Superior temporal gyrus (tissue), 1 donor: ENCODE measurements at regions not wholly inside any gene's neighbourhood (a gene's known extent, or its start where the extent isn't known, plus 50 kb on each side); places are given as distances from the start of the nearest gene placed in this dataset.
"Not testable (repeated sequence)": the region's sequence is repeated elsewhere in the genome, so short reads cannot be mapped to it uniquely, and the experiment has no call there.

Experiments
- DNase-seq: peaks from one replicate; pipeline ENCODE4 v3.0.0-alpha.2; 2016; ENCODE audit errors: extremely low spot score

DNA sequence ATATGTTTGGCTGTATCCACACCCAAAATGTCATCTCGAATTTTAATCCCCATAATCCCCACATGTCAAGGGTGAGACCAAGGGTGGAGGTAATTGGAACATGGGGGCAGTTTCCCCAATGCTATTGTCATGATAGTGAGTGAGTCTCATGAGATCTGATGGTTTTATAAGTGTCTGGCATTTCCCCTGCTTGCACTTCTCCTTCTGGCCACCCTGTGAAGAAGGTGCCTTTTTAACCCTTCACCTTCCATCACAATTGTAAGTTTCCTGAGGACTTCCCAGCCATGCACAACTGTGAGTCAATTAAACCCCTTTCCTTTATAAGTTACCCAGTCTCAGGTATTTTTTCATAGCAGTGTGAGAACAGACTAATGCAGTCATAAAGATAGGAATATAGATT is 216.7 kb upstream of the SSTR1 start:
- no peak for DNase-seq

DNA sequence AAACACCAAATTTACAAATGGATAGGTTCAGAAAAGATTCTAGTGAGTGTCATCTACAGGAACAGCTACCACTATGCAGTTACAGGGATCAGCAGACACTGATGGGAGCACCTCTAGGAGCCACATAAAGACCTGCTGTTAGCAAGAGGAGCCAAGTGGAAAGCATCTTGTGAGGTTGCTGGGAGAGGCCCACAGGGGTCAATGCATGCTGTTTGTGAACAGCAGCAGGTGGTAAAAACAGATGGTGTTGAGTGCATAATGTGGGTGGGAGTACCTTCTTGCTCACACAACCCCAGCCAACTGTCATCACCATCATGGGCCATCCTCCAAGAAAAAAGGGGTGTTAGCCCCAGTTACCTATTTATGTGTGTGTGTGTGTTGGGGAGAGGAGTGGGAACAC is 215.2 kb upstream of the SSTR1 start:
- DNase-seq = no peak

DNA sequence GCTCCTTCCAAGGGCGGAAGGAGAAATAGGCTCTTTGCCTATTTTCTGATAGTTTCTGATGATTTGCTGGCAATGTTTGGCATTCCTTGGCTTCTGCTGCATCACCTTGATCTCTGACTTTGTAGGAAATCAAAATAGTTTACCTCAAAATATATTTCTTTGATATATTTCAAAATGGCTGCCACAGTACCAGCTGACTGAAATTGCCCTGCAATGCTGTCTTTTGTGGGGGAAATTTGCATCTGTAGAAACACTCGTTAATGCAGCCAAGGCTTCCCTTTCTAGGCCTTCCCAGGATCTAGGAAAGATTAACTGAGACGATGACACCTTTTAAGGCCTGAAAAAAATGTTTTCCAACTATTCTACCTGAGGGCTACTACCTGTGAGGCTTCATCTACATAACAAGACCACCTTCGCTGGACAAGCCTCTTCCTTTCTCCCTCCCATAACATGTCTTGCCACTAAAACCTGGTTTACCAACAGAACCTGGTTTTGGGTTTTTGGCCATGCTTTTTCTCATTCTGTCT is 212.8 kb upstream of the SSTR1 start:
- DNase-seq = no peak

DNA sequence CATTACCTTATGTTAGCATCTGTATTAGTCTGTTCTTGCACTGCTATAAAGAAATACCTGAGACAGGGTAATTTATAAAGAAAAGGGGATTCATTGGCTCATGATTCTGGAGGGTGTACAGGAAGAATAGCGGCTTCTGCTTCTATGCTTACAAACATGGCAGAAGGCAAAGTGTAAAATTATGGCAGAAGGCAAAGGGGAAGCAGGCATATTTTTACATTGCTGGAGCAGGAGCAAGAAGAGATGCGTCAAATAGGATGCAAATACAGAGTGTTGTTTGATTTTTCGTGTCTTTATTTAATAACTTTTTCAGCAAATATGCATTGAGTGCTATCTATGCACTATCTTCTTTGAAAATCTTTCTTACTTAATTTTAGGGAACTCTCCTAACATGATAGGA is 210.7 kb upstream of the SSTR1 start:
- DNase-seq = no peak

DNA sequence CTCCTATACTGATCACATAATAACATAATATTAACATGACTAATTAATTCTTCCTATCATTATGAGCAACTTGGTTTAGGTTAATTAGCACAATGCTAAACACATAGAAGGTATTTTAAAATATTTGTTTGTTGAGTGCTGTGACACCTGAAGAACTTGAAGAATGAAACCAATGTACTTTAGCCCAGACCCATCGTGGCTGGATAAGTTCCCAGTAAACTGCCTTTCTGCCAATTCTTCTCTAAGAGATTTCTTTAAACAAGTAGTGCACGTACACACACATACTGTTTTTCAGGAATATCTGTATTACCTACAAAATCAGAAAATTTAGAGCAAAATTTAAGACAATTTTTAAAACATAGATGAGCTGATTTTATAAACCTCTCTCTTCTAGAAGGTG is 207.4 kb upstream of the SSTR1 start:
- no peak for DNase-seq

DNA sequence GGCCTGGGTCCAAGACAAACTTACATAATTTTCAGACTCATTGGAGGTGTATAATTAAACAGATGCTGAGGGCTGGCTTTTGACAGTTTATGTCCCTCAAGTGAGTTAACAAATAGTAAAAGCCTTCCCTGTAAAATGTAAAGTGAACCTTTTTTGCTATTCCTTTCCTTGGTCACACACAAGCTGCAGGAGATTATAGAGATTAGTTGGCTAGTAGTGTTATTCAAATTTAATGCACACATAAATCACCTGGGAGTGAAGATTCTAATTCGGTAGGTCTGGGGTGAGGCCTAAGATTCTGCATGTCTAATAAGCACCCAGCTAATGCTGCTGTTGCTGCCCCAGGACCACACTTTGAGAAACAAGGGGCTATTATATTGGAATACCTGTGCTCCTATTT is 206.2 kb upstream of the SSTR1 start:
- DNase-seq = no peak

DNA sequence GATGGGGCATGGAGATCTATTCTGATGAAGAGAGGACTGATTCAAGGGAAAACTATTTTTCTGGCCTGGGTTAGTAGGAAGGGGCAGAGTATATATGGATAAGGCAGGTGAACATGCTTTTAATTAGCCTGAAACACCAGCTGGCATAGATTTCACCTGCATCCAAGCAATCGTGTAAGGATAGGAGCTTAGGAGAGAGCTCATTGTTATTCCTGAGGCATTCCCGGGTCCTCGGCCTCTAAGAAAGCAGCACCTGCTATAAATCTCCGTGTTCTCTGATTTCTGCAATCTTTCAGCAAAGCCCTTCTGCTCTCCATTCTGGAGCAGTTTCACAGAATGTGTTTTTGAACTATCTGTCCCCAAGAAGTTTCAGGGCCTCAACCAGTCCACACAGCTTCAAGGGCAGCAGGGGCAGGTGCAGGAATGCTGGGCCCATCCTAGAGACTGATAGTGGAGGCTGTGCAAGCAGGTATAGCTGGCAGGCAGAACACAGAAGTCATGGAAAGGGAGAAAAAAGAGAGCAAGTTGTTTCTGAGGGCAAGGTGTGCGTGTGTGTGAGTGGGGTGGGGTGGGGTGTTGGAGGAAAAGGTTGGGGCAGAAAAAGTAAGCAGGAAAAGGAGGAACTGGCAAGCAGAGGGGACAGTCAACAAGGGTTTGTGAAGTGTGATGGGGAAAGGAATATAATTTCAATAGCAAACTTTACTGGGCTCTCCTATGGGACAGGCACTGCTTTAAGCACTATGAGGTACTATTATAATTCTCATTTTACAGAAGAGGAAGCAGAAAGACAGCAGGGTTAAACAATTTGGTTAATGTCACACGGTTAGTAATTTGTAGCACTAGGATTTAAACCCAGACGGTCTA is 203.7 kb upstream of the SSTR1 start:
- DNase-seq = no peak

DNA sequence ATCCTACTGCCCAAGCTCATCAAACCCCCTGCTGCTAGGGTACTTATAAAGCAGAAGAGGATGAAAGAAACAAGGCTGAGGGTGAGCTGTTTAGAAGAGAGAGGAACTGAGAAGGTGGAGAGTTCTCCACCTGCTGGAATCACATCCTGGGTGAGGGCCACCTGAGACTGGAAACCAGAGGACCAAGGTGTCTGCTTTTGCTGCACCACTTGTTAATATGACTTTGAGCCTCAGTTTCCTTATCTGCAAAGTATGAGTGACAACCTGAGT is 203.2 kb upstream of the SSTR1 start:
- DNase-seq = no peak

DNA sequence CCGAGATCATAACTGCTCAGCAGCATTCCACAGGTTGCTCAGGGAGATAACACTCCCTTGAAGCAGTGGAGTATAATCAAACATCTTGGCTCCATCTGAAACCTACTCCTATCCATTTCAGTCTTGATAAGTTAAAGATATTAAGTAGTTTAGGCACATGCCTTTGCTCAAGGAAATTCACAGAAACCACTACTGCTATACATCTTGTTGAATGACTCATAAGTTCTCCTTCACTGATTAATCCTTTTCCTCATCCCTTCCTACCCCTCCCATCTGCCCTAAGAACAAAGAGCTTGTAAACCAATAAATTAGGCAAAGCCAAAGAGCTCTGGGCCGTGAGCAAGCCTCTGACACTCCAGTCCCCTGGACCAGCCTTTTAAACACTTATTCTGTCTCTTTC is 196.5 kb upstream of the SSTR1 start:
- DNase-seq = not testable (repeated sequence)

DNA sequence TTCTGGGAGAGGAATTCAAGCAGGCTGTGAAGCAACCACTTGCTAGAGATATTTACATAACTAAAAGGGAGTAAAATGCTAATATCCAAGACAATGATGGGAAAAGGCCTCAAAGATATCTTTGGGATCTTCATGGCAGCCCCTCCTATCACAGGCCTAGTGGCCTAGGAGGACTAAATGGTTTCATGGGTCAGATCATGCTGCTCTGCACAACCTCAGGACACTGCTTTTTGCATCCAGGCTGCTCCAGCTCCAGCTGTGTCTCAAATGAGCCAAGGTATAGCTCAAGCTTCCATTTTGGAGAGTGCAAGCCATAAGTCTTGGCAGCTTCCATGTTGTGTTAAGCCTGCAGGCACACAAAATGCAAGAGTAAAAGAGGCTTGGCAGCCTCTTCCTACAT is 195.6 kb upstream of the SSTR1 start:
- DNase-seq = no peak

DNA sequence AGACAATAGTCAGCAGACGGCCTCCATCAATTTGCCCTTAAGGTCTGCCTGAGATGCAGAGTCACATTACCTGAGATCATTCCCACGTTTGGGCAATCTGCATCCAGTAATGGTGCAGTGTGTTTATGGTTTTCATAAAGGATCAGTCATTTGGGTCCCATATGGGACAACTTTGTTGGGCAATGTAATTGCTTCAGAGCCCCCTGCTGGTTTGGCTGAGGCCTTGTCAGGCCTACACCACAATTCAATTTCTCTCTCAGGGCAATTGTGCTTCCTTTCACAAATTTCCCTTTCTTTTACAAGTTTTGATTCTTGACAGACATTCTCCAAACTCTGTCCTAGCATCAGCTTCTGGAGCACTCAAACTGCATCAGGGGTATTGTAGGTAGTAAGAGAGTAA is 191.2 kb upstream of the SSTR1 start:
- DNase-seq = no peak

DNA sequence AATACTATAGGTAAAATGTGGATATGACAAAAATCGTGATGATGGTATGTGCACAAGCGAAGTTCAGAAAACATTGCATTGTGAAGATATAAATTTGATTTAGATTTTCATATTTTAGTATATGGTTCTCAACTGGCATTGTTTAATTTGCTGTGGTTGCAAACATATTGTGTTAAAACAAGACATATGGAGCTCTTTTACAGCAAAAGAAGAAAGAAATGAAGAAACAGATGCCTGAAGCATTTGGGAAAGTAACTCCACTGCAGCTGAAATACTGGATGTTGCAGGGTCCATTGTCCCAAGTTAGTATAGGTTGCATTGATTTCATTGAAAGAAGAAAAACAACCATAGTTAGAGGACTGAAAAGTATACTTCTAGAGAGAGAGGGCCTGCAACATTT is 185.8 kb upstream of the SSTR1 start:
- peak; percentile 18 for DNase-seq

DNA sequence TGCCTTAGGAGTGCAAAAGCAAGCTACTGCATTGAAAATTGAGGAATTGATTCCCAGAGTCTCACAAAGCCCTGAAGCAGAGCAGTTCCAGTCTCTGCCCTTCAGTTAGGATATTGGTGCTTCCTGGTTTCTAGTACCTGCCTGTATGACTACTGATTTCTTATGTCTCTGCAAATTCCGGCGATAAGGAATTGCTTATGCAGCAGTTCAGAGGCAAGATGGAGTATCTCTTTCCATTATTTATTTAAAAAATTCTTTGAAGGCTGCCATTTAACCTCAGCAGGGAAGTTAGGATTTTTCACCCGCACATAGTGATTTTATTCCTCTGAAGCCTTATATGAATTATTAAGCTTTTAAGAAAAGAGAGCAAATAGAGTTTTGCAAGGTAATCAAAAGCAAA is 184.9 kb upstream of the SSTR1 start:
- DNase-seq = no peak

DNA sequence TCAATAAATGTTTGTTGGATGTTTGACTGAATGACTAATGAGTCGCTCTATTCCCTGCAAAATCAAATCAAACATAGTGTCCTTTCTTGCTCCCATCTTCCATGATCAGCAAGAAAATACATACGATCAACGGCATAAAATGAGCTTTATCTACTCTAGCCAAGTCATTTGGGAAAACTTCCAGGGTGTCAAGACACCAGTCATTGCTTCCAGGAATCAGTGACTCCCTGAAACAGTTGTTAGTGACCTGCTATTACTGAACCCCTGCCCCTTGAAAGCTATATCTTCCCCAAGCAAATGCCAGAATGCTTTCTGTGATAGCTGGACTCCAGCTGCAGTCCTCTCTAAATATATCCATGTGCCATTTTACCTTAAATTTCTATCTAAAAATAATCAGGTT is 169.5 kb upstream of the SSTR1 start:
- DNase-seq = no peak

DNA sequence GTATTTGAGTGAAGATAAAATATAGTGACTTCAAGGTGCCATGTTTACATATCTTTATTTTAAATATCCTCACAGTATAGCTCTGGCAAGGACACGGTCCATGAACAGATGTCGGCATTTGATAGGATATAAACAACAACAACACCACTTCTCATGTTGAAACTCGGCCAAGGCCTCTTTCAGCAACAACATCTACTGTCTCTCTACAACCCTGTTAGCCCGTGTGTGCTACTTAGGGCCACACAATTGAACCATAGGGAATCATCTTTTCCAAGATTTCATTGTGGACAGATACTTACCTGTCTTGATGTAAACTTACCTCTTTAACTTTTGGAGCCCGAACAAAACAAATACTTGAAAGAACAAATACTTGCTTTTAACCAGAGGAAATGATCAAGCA is 168.7 kb upstream of the SSTR1 start:
- DNase-seq = no peak

DNA sequence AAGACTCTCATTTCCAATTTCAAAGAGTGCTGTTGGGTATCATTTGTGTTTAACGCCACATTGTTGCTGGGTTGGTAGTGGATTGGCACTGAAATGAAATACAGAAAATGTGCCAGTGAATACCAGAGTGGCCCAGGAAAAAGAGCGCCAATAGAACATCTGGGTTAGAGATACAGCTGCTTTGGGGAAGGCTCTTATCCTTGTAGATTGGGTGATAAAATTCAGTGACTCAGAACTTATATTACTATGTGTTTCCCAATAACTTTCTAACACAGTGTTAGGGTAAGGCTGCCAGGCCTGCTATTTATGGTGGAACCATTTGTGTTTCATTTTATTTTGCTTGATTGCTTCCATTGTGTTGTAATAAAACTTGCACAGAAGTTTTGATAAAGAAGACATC is 168.2 kb upstream of the SSTR1 start:
- no peak for DNase-seq

DNA sequence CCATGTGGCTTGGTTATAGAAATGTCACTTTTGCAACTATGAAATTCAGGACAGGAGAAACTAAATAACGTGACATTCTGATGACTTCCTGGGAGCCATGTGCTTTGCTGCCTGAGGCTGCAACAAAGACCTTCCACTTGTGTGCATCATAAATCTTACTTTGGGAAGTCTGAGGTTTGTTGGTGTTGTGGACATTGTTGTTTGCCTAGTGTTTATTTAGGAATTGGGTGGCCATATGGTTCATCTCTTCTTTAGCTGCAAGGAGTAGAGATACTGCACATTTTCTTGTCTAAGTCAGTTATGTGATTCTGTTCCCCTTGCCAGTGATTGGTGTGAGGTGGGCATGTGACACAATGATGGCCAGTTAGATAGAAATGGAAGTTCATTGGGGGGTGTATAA is 167.3 kb upstream of the SSTR1 start:
- DNase-seq = no peak

DNA sequence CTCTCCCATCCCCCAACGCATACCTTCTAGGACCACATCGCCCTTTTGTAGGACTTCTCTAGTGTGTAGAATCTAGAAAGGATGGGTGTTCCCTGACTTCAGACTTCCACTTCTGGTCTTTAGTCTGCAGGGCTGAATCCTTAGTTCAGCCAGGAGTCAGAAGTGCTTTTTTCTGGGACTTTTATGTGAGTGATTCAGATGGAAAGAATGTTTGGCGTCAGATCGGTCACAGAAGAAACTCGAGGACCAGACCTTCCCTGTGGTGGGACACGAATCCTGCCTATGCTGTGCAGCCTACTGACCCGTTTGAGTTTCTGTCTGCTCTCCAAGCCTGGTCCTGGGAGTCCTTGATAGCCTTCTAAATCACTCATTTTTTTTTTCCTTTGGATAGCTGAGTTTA is 165.4 kb upstream of the SSTR1 start:
- no peak for DNase-seq

DNA sequence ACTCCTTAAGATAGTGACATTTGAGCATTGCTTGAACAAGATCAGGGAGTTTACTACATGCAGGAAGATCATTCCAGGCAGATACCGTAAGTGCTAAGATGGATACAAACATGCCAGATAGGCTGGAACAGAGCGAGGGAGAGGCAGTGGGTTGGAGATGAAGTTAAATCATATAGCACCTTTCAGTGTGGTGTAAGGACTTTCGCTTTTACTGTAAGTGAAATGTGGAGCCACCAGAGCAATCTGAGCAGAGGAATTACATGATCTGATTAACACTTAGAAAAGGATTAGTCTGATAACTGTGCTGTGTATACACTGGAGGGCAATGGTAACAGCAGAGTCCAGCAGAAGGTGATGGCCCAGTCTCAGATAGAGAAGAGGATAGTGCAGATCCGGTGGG is 163.0 kb upstream of the SSTR1 start:
- DNase-seq = no peak

DNA sequence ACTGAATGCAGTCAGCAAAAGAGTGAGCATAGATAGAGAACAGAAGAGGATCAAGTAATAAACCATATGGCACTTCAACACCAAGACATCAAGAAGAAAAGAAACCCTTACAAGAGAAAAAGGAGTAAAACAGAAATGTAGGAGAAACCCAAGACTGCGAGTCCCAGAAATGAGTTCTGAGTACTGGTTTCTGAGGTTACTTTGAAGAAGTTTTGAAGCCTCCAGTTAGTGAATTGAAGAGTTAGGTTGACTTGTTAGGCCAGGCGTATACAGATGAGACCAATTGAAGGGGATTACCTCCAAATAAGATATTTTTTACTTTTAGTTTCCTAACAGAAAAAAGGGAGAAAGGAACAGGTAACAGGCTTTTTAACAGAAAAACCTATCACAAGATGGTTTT is 162.2 kb upstream of the SSTR1 start:
- no peak for DNase-seq

DNA sequence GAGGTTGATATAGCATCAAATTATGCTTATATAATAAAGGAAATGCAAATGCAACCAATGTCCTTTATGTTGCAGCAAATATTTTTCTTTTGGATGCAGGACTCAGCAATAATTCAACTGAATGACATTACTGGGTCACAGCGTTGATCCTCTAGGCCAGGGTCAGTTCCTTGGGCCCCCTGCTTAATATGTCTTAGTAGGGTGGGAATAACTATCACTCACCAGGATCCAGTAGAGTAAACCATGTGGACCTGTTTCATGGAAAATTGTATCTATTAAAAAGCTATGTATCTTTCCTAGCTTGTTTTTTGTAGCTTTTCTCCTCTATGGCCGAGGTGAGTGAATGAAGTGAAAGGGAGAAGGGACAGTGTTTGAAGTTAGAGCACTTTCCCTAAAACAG is 161.5 kb upstream of the SSTR1 start:
- no peak for DNase-seq

DNA sequence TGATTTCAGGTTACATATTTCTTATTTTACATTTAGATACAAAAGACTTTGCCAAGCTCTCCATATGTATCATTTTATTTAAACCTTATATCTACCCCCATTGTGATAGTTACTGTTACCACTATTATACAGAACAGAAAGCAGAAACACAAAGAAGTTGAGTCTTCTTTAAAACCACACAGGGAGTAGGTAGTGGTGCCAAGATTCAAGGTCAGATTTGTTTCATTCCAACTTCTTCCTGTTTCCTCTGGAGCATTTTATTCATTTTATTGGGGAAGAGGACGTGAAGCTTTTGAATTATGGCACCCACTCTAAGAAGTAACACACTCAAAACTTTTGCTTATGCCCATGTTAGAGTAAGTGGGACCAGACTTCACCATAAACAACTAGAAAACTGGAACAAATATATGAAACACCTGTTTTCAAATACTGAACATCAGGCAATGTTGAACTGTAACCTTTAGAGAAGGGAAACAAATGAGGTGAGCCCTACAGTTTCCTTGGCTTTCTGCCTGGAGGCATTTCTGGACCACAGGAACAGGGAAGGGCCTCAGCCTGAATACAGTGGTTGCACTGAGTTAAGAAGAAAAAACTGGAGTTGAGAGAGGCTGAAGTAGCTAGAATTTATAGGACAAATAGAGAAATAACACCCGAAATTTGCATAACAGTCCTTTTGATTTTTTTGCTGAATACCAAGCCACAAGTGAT is 160.4 kb upstream of the SSTR1 start:
- DNase-seq = no peak

DNA sequence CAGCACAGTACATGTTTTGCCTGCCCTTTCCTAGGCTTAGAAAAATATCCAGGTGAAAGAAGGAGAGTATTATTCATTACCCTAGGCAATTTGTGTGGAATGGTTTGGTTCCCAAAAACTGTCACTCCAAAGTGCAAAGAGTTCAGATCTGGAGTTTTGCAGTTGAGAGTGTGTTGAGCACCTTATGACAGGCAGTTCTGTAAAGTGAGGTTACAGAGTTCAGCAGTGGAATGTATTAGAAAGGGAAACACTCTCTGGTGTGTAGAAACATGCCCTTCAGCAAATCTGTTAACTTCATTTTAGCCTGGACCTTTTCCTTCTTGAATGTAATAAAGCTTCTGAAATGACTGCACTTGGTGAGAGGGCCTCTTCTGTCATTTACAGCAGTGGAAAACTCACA is 154.0 kb upstream of the SSTR1 start:
- no peak for DNase-seq

DNA sequence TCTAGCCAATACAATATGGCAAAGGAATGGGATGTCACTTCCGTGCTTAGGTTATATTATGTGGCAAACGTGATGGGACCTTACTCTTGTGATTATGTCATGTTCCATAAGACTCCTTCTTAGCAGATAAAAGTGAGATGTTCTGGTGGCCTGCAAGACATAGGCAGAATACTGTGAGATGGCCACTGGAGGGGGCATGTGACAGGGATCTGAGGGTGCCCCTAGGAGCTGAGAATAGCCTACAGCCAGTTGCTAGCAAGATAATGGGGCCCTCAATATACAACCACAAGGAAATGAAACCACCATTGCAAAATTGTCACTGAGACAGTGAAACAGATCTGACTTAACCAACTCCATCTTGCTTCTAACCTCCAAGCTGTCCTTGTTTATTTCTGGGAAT is 151.4 kb upstream of the SSTR1 start:
- no peak for DNase-seq
